NCI-H345 treated with DMSO at 0.1 percent for 48 hours (cell line): ENCODE measurements at regions not wholly inside any gene's neighbourhood (a gene's known extent, or its start where the extent isn't known, plus 50 kb on each side); places are given as distances from the start of the nearest gene placed in this dataset.
A peak's percentile ranks its signal among the peaks of the same experiment; 100 is the strongest.
"Not testable (repeated sequence)": the region's sequence is repeated elsewhere in the genome, so short reads cannot be mapped to it uniquely, and the experiment has no call there.

Experiments
- DNase-seq: peaks from one replicate; lab custom pipeline; 2025; ENCODE audit not compliant: unreplicated experiment; lab: John Stamatoyannopoulos, UW

- no peak for DNase-seq
Measured at GRCh38 chr1:242824435-242824834, 299.9 kb upstream of the PLD5 start.

GRCh38 chr1:242813490-242814091 lies 289.1 kb upstream of the PLD5 start:
- DNase-seq: no peak

GRCh38 chr1:242811092-242811840 lies 286.8 kb upstream of the PLD5 start:
- no peak for DNase-seq

GRCh38 chr1:242806324-242806723 lies 281.8 kb upstream of the PLD5 start:
- DNase-seq: no peak

- DNase-seq: not testable (repeated sequence)
Measured at GRCh38 chr1:242805360-242805759, 280.9 kb upstream of the PLD5 start.

- no peak for DNase-seq
Measured at GRCh38 chr1:242802973-242803372, 278.5 kb upstream of the PLD5 start.

GRCh38 chr1:242800521-242800920 lies 276.0 kb upstream of the PLD5 start:
- DNase-seq: no peak

- DNase-seq: no peak
Measured at GRCh38 chr1:242797856-242798255, 273.4 kb upstream of the PLD5 start.

GRCh38 chr1:242788771-242789170 lies 264.3 kb upstream of the PLD5 start:
- no peak for DNase-seq

- DNase-seq: no peak
Measured at GRCh38 chr1:242787968-242788367, 263.5 kb upstream of the PLD5 start.

- peak; percentile 43 for DNase-seq
Measured at GRCh38 chr1:242784807-242785206, 260.3 kb upstream of the PLD5 start.

GRCh38 chr1:242784084-242784483 lies 259.6 kb upstream of the PLD5 start:
- peak; percentile 90 for DNase-seq

GRCh38 chr1:242774256-242774655 lies 249.8 kb upstream of the PLD5 start:
- DNase-seq: no peak

- no peak for DNase-seq
Measured at GRCh38 chr1:242770366-242770765, 245.9 kb upstream of the PLD5 start.

- no peak for DNase-seq
Measured at GRCh38 chr1:242764161-242764560, 239.7 kb upstream of the PLD5 start.

GRCh38 chr1:242761556-242761955 lies 237.1 kb upstream of the PLD5 start:
- DNase-seq: no peak

- DNase-seq: no peak
Measured at GRCh38 chr1:242754926-242755325, 230.4 kb upstream of the PLD5 start.

GRCh38 chr1:242754125-242754524 lies 229.6 kb upstream of the PLD5 start:
- DNase-seq: no peak

- DNase-seq: no peak
Measured at GRCh38 chr1:242747233-242747632, 222.7 kb upstream of the PLD5 start.

- DNase-seq: no peak
Measured at GRCh38 chr1:242745079-242745478, 220.6 kb upstream of the PLD5 start.

GRCh38 chr1:242743983-242744780 lies 219.7 kb upstream of the PLD5 start:
- DNase-seq: no peak
